Uterus (tissue), 3 donors: ENCODE measurements at regions not wholly inside any gene's neighbourhood (a gene's known extent, or its start where the extent isn't known, plus 50 kb on each side); places are given as distances from the start of the nearest gene placed in this dataset.

Experiments used
- DNase-seq, 2 donors: peaks; one replicate each; pipeline ENCODE4 v3.0.0-alpha.2; 2019 to 2020
- H3K27ac ChIP-seq, 2 donors: fragments of 200-600 bp; sonication (generic); 1 replicate in 1 of 2; 2 replicates in 1 of 2; pipeline ENCODE4 v1.5.1; 2016 to 2018
- H3K27me3 ChIP-seq, 2 donors: fragments of 200-600 bp; sonication (generic); one replicate each; pipeline ENCODE4 v1.5.1; 2018 to 2019; ENCODE audit warnings: control low read depth in 1 of 2
- H3K36me3 ChIP-seq, 2 donors: fragments of 200-600 bp; sonication (generic); one replicate each; pipeline ENCODE4 v1.5.1; 2019; ENCODE audit warnings: control low read depth in 1 of 2
- H3K4me1 ChIP-seq, 2 donors: fragments of 200-600 bp; sonication (generic); one replicate each; pipeline ENCODE4 v1.5.1; 2018 to 2019; ENCODE audit warnings: control low read depth in 1 of 2
- H3K4me3 ChIP-seq, 2 donors: fragments of 200-600 bp; sonication (generic); 1 replicate in 1 of 2; 2 replicates in 1 of 2; pipeline ENCODE4 v1.5.1; 2018 to 2019; ENCODE audit warnings: mild to moderate bottlenecking in 1 of 2
- H3K9me3 ChIP-seq, 2 donors: fragments of 200-600 bp; sonication (generic); one replicate each; pipeline ENCODE4 v1.5.1; 2019; ENCODE audit warnings: control low read depth in 1 of 2
- CTCF ChIP-seq, 4 experiments: fragments of 200-600 bp in 2 of 4; fragments of 450-650 bp in 2 of 4; sonication (generic) in 2 of 4; IDR thresholded peaks; one replicate each; pipeline ENCODE4 v1.5.1; 2016 to 2019; ENCODE audit warnings: antibody characterized with exemption in 4 of 4, mild to moderate bottlenecking in 2 of 4, moderate library complexity in 1 of 4
- POLR2A ChIP-seq, 2 donors: fragments of 450-650 bp; IDR thresholded peaks; one replicate each; pipeline ENCODE4 v1.6.1; 2016; ENCODE audit warnings: antibody characterized with exemption in 2 of 2, mild to moderate bottlenecking in 1 of 2, moderate library complexity in 1 of 2
- intact Hi-C: fragments of 100-400 bp; cut with DNase I; formaldehyde crosslinking; loops from one replicate; pipeline ENCODE4 v1.15.1; 2023; ENCODE audit warnings: low total_unique reads
- donor health status: DM: yes; HTN: yes; CAD: no.

- Histone ChIP-seq H3K4me1 (no peaks in the 10 kb centered on the region), H3K27ac (no peak overlapping the region), H3K27me3 (no peaks in the 10 kb centered on the region), H3K36me3 (no peaks in the 10 kb centered on the region), H3K4me3 (no peak overlapping the region), H3K9me3 (no peaks in the 10 kb centered on the region)
- DNase-seq = no peak
- no peak for TF ChIP-seq POLR2A (IDR thresholded peaks at IDR 0.05)
- TF ChIP-seq CTCF (IDR thresholded peaks at IDR 0.05) = no peak
- intact Hi-C loops = no loop called here
Measured at GRCh38 chr5:176719113-176719739, 71.9 kb downstream of the TSPAN17 start.

GRCh38 chr5:176721509-176721908, 74.2 kb downstream of the TSPAN17 start:
- TF ChIP-seq CTCF (IDR thresholded peaks at IDR 0.05) (no peak), POLR2A (IDR thresholded peaks at IDR 0.05) (no peak)
- Histone ChIP-seq H3K36me3 (no peaks in the 10 kb centered on the region), H3K9me3 (no peaks in the 10 kb centered on the region), H3K4me1 (no peaks in the 10 kb centered on the region), H3K4me3 (no peak overlapping the region), H3K27ac (no peak overlapping the region), H3K27me3 (no peaks in the 10 kb centered on the region)
- no peak for DNase-seq
- intact Hi-C loops = no loop called here

- Histone ChIP-seq H3K27ac (no peak overlapping the region), H3K9me3 (no peaks in the 10 kb centered on the region), H3K36me3 (no peaks in the 10 kb centered on the region), H3K4me3 (no peak overlapping the region), H3K4me1 (no peaks in the 10 kb centered on the region), H3K27me3 (no peaks in the 10 kb centered on the region)
- no peak for DNase-seq
- TF ChIP-seq CTCF (IDR thresholded peaks at IDR 0.05) = no peak
- TF ChIP-seq POLR2A (IDR thresholded peaks at IDR 0.05) = no peak
- intact Hi-C loops = no loop called here
Measured at GRCh38 chr5:176722757-176723156, 75.5 kb downstream of the TSPAN17 start.

GRCh38 chr5:176723440-176723839, 76.2 kb downstream of the TSPAN17 start:
- no peaks in the 10 kb centered on the region for H3K4me1 ChIP-seq
- H3K9me3 ChIP-seq = no peaks in the 10 kb centered on the region
- H3K4me3 ChIP-seq = no peak overlapping the region
- TF ChIP-seq CTCF (IDR thresholded peaks at IDR 0.05) = no peak
- TF ChIP-seq POLR2A (IDR thresholded peaks at IDR 0.05) = no peak
- H3K36me3 ChIP-seq = no peaks in the 10 kb centered on the region
- no peak overlapping the region for H3K27ac ChIP-seq
- intact Hi-C loops = no loop called here
- H3K27me3 ChIP-seq = no peaks in the 10 kb centered on the region
- no peak for DNase-seq

GRCh38 chr5:176724472-176724871, 77.2 kb downstream of the TSPAN17 start:
- TF ChIP-seq CTCF (IDR thresholded peaks at IDR 0.05) = no peak
- no peak for TF ChIP-seq POLR2A (IDR thresholded peaks at IDR 0.05)
- no peaks in the 10 kb centered on the region for H3K27me3 ChIP-seq
- intact Hi-C loops = no loop called here

More at GRCh38 chr5:176724472-176724871, 77.2 kb downstream of the TSPAN17 start:
- no peaks in the 10 kb centered on the region for H3K36me3 ChIP-seq
- no peak for DNase-seq
- H3K4me1 ChIP-seq = no peaks in the 10 kb centered on the region
- no peaks in the 10 kb centered on the region for H3K9me3 ChIP-seq
- H3K27ac ChIP-seq = no peak overlapping the region
- H3K4me3 ChIP-seq = no peak overlapping the region
